ENCODE measurements at regions not wholly inside any gene's neighbourhood (a gene's known extent, or its start where the extent isn't known, plus 50 kb on each side); places are given as distances from the start of the nearest gene placed in this dataset.

DNA sequence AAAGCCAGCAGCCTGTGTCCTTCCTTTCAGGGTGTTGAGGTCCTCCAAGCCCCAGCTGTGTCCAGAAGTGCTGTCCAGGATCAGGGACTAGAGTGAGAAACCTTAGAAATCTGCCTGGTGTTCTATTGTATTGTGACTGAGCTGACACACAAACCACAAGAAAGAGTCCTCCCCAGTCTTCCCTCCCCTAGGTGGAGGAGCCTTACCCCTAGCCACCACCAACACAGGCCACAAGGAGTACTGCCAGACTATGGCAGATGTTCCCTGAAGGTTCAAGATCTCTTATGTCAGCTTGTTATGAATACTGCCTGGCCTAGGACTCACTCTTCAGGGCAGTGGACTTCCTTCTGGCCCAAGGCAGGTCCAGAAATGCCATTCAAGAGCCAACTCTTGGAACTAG, 514.1 kb upstream of the PITX2 start:
- H3K79me2 ChIP-seq (ENCODE audit: control insufficient read depth, insufficient read depth, low read length) = no peaks in the 10 kb centered on the region
- H3K27me3 ChIP-seq (ENCODE audit: control insufficient read depth, extremely low read depth, insufficient read depth, low read length) = no peaks in the 10 kb centered on the region
- H3K27ac ChIP-seq (ENCODE audit: control insufficient read depth, insufficient read depth, low read length) = no peak overlapping the region
- H2AFZ ChIP-seq (ENCODE audit: control insufficient read depth, low read length) = no peak overlapping the region
- no peaks in the 10 kb centered on the region for H3K36me3 ChIP-seq (ENCODE audit: control insufficient read depth in 2 of 2, extremely low read depth in 1 of 2, insufficient read depth in 2 of 2, low read length in 2 of 2)
- TF ChIP-seq EZH2 (IDR thresholded peaks at IDR 0.05; ENCODE audit: low read length) = no peak
- TF ChIP-seq, protein P1, sequence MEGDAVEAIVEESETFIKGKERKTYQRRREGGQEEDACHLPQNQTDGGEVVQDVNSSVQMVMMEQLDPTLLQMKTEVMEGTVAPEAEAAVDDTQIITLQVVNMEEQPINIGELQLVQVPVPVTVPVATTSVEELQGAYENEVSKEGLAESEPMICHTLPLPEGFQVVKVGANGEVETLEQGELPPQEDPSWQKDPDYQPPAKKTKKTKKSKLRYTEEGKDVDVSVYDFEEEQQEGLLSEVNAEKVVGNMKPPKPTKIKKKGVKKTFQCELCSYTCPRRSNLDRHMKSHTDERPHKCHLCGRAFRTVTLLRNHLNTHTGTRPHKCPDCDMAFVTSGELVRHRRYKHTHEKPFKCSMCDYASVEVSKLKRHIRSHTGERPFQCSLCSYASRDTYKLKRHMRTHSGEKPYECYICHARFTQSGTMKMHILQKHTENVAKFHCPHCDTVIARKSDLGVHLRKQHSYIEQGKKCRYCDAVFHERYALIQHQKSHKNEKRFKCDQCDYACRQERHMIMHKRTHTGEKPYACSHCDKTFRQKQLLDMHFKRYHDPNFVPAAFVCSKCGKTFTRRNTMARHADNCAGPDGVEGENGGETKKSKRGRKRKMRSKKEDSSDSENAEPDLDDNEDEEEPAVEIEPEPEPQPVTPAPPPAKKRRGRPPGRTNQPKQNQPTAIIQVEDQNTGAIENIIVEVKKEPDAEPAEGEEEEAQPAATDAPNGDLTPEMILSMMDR (optimal IDR thresholded peaks at IDR 0.05 in 1 of 3, IDR thresholded peaks at IDR 0.05 in 1 of 3, conservative IDR thresholded peaks at IDR 0.05 in 1 of 3; ENCODE audit: extremely low read depth in 1 of 3, insufficient read depth in 2 of 3, low read length in 3 of 3) = no peak
- no peak overlapping the region for H3K4me2 ChIP-seq (ENCODE audit: control insufficient read depth, extremely low read depth, insufficient read depth, low read depth, low read length)
- no peaks in the 10 kb centered on the region for H3K9me3 ChIP-seq (ENCODE audit: control insufficient read depth, low read depth, low read length)
- DNase-seq (ENCODE audit: low read depth, low spot score) (no peak), FAIRE-seq (no peak)
- no peak overlapping the region for H3K9ac ChIP-seq (ENCODE audit: control insufficient read depth, extremely low read depth, insufficient read depth, low read length)
- H3K9me1 ChIP-seq (ENCODE audit: control insufficient read depth, extremely low read depth, insufficient read depth, low read length) = no peaks in the 10 kb centered on the region
- H4K20me1 ChIP-seq (ENCODE audit: control insufficient read depth, extremely low read depth, insufficient read depth, low read length) = no peaks in the 10 kb centered on the region
- dilution Hi-C loops (cut with MboI; ENCODE audit: extremely low pct_ligation_motif_present, low sequenced_read_pairs) = no loop called here
- no peak overlapping the region for H3K4me3 ChIP-seq (ENCODE audit: control insufficient read depth in 2 of 3, extremely low read depth in 1 of 3, insufficient read depth in 2 of 3, low read depth in 1 of 3, low read length in 3 of 3)
- H3K4me1 ChIP-seq (ENCODE audit: control insufficient read depth, extremely low read depth, insufficient read depth, low read length) = no peaks in the 10 kb centered on the region

DNA sequence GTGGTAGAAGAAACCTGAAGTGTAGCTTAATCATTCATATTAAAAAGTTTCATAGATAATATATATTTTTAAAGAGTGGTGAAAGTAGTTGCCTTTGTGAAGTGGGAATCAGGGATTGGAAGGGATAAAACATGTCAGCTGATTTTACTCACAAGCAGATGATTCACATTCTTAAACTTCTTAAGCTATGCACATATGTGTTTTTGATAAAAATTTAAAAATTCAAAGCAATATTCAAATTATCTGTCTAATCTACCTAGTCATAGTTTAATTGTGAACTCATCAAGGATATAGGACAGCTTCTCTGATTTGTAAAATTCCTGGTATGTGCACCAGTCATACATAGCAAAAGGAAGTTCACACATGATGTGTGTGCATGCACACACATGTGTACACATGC, 520.6 kb upstream of the PITX2 start:
- no peak overlapping the region for H3K9ac ChIP-seq (ENCODE audit: control insufficient read depth, extremely low read depth, insufficient read depth, low read length)
- H3K27me3 ChIP-seq (ENCODE audit: control insufficient read depth, extremely low read depth, insufficient read depth, low read length) = no peaks in the 10 kb centered on the region
- no peaks in the 10 kb centered on the region for H3K4me1 ChIP-seq (ENCODE audit: control insufficient read depth, extremely low read depth, insufficient read depth, low read length)
- H2AFZ ChIP-seq (ENCODE audit: control insufficient read depth, low read length) = no peak overlapping the region
- no peak overlapping the region for H3K4me3 ChIP-seq (ENCODE audit: control insufficient read depth in 2 of 3, extremely low read depth in 1 of 3, insufficient read depth in 2 of 3, low read depth in 1 of 3, low read length in 3 of 3)
- DNase-seq (ENCODE audit: low read depth, low spot score) = no peak
- dilution Hi-C loops (cut with MboI; ENCODE audit: extremely low pct_ligation_motif_present, low sequenced_read_pairs) = no loop called here
- no peaks in the 10 kb centered on the region for H3K36me3 ChIP-seq (ENCODE audit: control insufficient read depth in 2 of 2, extremely low read depth in 1 of 2, insufficient read depth in 2 of 2, low read length in 2 of 2)
- no peaks in the 10 kb centered on the region for H3K9me1 ChIP-seq (ENCODE audit: control insufficient read depth, extremely low read depth, insufficient read depth, low read length)
- no peaks in the 10 kb centered on the region for H4K20me1 ChIP-seq (ENCODE audit: control insufficient read depth, extremely low read depth, insufficient read depth, low read length)
- no peak overlapping the region for H3K27ac ChIP-seq (ENCODE audit: control insufficient read depth, insufficient read depth, low read length)
- no peaks in the 10 kb centered on the region for H3K9me3 ChIP-seq (ENCODE audit: control insufficient read depth, low read depth, low read length)
- no peak overlapping the region for H3K4me2 ChIP-seq (ENCODE audit: control insufficient read depth, extremely low read depth, insufficient read depth, low read depth, low read length)
- no peaks in the 10 kb centered on the region for H3K79me2 ChIP-seq (ENCODE audit: control insufficient read depth, insufficient read depth, low read length)
- no peak for TF ChIP-seq EZH2 (IDR thresholded peaks at IDR 0.05; ENCODE audit: low read length)
- TF ChIP-seq, protein P1 (optimal IDR thresholded peaks at IDR 0.05 in 1 of 3, IDR thresholded peaks at IDR 0.05 in 1 of 3, conservative IDR thresholded peaks at IDR 0.05 in 1 of 3; ENCODE audit: extremely low read depth in 1 of 3, insufficient read depth in 2 of 3, low read length in 3 of 3) = no peak
- no peak for FAIRE-seq

All from keratinocyte (primary cell).